GM18511 (cell line): ENCODE measurements at regions not wholly inside any gene's neighbourhood (a gene's known extent, or its start where the extent isn't known, plus 50 kb on each side); places are given as distances from the start of the nearest gene placed in this dataset.
A peak's percentile ranks its signal among the peaks of the same experiment; 100 is the strongest.

Source experiments
- ATAC-seq: cut with Tn5 transposase; IDR thresholded peaks from one replicate; pipeline ENCODE4 v1.9.1; 2021; ENCODE audit warnings: mild to moderate bottlenecking, moderate library complexity; ENCODE audit not compliant: unreplicated experiment

DNA sequence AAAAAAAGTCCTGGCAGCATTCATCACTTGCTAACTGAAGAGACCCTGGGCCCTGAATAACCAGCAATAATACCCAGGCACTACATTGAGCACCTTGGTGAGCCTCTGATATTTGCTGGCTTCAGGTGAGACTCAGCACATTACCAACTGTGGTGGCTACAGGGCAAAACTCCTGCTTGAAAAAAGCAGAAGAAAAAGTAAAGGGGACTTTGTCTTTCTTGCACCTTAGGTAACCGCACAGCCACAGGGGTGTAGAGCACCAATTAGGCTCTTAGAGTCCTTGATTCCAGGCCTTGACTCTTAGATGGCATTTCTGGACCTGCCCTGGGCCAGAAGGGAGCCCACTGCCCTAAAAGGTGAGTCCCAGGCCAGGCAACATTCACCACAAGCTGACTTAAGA is 269.5 kb downstream of the AUH start:
- ATAC-seq: no peak

DNA sequence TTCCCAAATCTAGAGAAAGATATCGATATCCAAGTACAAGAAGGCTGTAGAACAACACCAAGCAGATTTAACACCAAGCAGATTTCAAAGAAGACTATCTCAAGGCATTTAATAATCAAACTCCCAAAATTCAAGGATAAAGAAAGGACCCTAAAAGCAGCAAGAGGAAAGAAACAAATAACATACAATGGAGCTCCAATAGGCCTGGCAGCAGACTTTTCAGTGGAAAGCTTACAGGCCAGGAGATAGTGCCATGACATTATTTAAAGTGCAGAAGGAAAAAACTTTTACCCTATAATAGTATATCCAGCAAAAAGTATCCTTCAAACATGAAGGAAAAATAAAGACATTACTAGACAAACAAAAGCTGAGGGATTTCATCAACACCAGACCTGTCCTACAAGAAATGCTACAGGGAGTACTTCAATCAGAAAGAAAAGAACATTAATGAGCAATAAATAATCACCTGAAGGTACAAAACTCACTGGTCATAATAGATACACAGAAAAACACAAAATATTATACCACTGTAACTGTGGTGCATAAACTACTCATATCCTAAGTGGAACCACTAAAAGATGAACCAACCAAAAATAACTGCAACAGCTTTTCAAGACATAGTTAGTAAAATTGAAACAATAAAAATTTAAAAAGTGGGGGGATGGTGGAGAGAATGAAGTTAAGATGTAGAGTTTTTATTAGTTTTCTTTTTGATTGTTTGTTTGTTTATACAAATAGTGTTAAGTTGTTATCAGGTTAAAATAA is 267.2 kb downstream of the AUH start:
- ATAC-seq: no peak

DNA sequence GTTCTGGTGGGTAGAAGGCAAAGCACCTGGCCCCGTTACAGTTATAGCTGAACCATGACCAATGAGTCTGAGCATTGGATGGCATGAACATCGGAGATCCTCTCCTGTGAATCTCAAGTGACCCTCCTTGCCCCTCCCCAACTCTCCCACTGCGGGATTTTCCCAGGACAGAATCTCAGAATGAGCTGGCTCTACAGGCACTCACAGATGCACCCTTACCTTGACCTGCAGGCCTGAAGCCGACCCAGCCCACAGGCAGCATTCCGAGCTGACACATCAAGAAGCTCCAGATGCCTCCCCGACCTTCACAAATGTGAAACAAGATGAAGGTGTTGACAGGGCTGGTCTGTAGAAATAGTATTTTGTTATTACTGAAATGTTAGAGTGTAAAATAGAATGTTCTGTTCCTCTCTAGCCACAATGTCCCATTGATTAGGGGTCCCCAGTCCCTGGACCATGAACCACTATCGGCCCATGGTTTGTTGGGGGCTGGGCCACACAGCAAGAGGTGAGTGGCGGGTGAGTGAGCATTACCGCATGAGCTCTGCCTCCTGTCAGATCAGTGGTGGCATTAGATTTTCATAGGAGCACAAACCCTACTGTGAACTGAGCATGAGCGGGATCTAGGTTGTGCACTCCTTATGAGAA is 263.4 kb downstream of the AUH start:
- no peak for ATAC-seq

DNA sequence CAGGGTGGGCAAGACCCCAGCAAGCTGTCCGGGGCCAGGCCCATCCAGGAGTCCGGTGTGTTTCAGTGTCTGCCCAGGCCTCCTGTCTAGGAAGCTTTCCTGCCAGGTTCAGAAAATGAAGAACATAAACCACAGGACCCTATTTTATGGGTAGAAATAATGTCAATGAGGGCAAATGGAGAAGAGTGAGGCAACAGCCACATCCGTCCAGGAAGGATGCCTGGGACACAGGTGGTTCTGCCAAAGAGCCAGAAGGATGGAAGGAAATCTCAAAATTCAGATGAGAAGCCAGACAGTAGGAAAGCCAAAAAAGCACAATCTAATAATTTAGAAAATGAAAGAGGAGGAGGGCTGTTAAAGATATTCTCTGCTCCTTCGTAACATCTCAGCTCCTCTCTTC is 262.3 kb downstream of the AUH start:
- ATAC-seq: no peak

DNA sequence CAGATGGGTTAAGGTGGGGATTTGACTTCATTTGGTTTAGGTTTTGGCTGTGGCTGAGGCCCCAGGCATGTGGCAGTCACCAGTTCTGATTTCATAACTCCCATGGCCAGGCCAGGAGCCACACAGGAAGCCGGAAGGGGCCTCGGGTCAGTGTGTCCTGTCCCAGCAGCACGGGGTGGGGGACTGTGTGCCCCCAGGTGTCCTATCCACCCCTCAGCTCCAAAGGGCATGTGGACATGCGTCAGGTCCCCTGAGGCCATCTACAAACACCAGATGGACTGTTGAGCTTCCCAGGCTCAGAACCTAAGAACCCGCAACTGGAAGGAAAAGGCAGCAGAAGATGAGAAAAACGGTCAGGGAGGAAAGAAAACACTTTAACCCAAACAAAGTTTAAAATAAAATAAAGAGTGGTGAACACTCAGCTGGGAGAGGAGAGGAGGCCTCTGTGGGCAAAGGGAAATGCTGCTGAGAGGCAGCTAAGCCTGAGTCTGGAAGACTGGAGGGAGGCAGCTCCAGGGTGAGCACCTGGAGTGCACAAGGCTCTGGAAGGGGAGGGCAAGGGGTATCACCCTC is 260.8 kb downstream of the AUH start:
- no peak for ATAC-seq

DNA sequence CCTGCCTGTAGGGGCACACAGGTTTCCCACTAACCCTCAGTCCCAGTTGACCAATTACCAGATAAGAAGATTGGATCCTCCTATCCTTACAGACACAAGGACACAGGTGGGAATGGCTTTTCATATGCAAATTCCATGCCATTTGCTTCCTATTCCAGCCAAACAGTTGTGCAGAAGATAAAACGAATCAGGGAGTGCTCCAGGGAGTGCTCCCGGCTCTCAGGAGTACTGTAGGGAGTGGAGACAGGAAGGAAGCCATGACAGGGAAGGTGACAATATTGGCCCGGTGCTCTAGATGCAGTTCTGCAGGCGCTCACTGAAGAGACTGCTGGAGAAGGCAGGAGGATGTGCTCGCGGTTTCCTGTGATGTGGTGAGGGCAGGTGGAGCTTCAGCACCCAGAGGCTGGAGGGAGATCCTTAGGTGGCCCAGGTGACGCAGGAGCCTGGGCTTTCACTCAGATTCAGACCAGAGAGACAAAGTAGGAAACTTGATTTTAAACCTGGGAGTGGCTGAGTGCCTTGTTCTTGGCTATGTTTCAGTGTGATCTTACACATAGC is 260.0 kb downstream of the AUH start:
- ATAC-seq: peak; percentile 86

DNA sequence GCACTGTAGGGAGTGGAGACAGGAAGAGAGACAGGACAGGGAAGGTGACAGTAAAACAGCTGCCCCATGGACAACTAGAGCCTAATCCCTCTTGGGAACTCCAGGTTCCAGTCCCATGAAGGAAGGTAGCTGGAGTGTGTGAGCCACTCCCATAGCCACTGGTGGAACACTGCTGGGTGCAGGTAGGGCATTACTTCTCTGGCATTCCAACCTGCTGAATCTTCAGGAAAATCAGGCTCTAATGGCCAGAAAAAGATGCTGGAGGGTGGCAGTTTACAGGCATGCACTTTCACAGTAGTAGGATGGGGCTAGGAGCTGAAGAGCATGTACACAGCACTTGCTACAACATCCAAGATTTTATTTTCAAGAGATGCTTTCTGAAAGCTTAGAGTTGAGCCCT is 259.4 kb downstream of the AUH start:
- ATAC-seq: no peak

DNA sequence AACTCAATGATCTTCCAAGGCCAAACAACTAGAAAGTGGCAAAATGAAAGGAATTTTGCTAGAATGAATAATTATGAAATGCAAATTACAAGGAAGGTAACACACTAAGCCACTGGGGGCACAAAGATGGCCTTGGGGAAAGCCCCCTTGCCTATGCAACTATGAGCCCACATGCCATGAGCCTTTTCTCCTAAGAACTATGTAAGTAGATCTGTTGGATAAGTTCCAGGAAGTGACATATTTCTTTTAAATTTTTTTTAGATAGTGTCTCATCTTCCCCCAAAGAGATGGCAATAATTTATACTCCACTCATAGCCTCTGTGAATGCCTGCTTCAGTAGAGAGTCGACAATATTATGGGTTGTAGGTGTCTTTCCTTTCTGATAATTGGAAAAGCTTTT is 257.8 kb downstream of the AUH start:
- no peak for ATAC-seq

DNA sequence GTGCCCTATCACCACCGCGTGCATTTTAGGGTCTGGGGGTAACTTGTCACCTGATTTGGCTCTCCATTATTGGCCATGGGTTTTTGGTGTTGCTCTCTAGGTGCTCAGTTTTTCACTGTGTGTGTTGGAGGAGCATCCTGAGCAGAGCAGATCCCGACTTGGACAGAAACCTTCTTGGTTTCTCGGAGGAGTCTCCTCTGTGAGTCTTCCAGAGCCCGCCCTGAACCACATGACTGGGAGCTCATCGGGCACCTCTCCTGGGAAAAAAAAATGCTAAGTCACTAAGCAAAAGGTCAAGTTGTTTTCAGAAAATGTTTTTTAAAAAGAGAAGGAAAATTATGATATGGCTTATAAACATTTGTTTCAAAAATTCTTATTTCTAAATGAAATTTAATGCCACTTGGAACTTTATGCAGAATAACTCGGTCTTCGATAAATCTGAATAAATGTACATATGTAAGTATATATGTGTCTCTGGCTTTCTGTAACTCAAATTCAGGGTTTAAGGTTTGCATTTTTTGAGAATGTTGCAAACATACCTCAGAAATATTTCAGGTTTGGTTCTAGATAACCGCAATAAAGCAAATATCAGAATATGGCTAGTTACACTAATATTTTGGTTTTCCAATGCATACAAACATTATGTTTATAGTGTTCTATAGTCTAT is 255.2 kb downstream of the AUH start:
- ATAC-seq: no peak

DNA sequence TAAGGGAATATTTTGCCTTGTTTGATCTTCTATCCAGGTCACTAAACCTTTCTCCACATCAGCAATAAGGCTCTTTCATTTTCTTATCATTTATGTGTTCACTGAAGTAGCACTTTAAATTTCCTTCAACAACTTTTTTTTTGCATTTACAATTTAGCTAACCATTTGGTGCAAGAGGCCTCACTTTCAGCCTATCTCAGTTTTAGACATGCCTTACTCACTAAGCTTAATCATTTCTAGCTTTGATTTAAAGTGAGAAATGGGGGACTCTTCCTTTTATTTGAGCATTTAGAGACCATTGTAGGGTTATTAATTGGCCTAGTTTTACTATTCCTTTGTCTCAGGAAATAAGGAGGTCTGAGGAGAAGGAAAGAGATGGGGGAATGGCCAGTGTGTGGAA is 250.5 kb downstream of the AUH start:
- ATAC-seq: no peak

DNA sequence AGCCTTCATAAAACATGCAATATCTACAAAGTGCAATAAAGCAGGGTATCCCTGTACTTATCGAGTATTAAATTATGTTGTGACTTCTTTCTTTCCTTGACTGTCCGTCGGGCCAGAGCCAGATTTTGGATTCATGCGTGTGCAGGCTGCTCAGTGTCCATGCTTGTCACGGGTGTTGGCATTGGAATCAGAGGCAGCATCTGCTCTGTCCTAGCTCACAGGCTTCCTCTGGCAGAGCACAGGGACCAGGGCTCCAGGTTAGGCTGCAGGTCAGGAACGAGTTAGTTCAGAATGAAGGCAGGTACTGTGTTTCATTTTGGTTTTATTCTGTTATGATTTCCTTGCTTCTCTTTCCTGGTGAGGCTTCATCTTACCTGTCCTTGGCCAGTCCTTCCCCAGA is 249.8 kb downstream of the AUH start:
- ATAC-seq: no peak

DNA sequence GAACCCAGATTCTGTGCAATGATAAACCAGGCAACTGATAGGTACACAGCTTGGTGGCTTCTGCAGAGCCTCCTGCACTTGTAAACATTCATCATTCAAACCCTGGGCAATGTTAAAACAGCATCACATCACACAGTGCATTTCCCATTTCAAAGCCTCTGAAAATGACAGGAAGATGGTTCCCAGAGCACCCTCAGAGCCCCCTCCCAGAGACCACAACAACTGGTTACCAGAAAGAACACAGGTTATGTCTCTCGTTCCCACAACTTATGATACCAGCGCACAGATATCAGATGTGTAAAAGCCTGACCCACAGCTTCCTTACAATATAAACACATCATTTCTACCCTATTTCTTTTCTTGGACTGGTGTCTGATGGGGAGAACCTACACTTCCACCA is 248.7 kb downstream of the AUH start:
- no peak for ATAC-seq

DNA sequence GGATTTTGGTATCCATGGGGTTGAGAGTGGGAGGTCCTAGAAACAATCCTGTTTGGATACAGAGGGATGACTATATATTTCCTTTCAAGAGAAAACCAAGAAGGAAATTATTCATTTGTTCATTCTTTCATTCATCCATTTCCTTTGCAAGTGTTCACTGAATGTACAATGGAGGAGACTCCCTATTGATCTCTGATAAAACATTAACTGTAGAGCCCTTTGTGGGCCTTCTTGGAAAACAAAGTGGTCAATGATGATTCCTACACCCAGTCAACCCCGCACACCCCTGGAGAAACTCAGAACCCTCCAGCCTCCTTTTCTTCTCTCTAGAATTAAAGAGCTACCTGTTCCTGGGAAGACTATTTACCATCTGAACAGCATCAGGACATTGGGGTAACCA is 247.3 kb downstream of the AUH start:
- no peak for ATAC-seq

DNA sequence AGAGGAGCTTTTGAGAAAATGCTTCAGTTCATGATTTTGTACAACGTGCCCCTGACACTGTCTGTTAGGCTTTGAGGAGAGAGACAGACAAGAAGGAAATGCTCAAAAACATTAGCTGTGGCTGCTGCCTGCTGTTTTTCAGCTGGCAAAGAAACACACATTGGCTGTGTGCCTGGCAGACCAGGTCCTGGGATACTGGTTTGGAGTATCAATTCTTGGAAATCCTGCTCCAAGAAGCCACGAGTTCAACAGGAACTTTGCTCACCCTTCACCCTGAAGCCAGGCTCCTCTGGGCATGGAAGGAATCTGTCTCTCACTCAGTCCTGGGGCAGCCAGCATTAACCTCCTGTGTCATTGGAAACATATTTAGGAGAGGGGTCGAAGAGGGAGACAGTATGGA is 245.5 kb downstream of the AUH start:
- ATAC-seq: no peak

DNA sequence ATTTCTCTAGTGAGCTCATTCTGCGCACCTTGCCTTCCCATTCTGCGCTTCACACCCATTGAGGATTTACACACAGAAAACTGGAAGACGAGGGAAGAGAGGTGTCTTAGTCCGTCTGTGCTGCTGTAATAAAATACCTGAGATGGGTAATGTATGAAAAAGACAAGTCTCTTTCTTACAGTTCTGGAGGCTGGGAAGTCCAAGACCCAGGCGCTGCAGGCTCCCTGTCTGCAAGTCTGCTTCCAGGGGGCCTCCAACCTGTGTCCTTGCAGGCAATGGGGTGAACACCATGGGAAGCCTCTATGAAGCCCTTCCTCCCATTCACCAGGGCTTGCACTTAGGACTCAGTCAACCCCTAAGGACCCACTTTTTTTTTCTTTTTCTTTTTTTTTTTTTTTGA is 245.0 kb downstream of the AUH start:
- ATAC-seq: no peak

DNA sequence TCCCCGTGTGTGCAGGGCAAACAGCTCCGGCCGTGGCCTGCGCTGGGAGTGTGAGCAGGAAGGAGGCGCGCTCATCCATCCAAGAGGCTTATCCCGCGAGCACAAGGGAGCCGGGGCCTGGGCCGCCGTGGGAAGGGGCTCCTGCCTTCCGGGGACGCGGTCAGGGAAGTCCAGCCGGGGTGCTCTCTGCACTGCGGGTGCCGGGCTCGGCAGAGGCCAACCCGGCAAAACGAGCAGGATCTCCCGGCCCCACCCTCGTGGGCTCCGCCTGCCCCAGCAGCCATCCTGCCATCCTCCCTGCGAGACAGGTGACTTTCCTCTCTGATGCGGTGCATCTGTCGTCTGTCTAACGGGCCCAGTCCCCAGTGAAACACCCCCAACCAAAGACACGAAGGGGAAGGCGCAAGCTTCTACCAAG is 244.2 kb downstream of the AUH start:
- ATAC-seq: no peak

DNA sequence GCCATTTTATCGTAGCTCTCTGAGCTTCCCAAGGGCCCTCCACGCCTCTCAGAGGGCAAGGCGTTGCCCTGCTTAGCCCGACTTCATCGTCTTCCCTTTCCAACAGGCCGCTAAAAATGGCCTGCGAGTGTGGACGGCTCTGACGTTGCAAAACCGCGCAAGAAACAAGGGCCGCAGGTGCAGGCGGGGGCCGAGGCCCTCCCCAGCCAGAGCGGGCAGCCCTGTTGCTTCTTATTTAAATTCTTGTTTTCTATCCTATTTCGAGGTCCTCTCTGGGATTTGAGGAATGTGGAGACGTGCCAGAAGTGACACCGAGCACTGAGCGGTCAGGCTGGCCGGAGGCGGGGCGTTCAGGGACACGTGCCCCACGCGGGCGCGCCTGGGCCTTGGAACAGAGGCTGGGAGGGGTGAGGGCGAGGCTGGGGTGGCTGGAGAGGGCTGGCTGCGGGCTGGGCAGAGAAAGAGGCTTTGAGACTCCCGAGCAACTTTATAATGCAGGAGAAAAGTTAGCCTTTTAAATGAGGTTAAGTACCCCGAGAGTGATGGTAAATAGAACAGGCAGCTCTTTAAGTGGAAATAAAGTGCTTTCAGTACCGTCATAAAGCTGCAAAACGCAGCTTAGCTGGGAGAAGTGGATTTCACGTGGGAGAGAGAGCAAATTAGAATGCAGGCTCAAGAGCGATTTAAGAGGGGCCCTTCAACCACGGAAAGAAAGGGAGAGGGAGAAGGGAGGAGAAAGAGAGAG is 243.6 kb downstream of the AUH start:
- no peak for ATAC-seq

DNA sequence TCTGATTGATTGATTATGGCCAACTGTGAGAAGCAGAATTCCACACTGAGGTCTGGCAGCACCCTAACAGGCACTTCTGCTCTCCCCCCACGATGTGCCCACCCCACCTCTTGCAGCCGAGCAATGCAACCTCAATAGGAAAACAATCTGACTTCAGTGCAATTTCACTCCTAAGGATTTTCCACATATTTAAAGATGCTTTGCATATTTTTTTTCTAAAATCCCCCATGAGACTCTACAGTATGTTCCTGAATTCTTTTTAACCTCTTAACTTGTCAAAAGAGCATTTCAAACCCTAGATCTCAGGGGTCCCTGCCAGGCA is 243.1 kb downstream of the AUH start:
- no peak for ATAC-seq

DNA sequence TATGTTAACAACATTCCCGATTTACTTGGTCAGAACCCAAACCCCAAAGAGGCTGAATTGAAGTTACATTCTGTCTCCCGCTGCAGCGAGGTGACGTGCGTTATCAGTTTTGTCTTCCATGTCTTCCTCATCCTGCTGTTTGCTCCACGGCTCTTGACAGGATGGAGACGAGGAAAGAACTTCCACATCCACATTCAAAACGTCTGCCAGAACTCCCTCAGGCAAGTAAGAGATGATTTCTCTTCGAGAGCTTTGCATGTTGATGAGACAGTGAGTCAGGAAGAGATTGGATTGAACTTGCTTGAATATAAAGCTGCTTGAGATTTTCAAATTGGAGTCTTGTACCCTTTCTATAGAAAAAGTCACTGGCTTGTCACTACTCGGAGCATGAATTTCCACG is 242.6 kb downstream of the AUH start:
- ATAC-seq: no peak

DNA sequence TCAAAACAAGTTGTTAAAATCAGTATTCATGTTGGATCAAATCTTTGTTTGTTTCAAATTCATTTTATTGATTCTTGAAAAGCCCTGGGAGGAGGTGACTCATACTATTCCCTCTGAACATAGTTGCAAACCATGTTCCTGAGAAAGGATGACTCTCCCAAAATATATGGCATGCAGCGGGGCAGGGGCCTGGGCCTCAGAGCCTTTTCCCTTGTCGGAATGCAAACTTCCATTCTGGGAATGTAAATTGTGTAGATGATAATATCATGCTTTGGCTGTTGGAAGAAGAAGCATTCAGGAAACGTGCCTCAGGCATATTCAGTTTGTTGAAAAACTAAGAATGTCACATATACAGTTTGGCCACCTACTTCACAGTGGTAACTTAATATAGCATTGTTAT is 242.0 kb downstream of the AUH start:
- no peak for ATAC-seq

DNA sequence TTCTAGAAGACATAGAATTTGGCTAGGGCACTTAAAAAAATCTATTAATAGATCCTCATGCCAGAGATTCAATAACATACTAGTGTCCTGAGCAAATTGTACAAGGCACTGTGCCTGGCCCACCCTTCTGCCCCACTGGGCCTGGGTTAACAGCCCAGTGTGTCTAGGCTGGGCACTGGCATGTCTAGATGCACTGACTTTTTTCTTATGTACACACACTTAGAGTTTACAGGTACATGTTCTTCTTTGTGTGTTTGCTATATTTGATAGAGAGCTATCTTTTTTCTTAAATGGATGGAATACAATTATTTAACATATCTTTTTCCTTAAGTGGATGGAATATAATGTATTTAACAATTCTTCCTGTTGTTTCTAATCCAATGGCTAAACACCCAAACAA is 241.5 kb downstream of the AUH start:
- no peak for ATAC-seq
